SK-N-SH (cell line): ENCODE measurements at regions not wholly inside any gene's neighbourhood (a gene's known extent, or its start where the extent isn't known, plus 50 kb on each side); places are given as distances from the start of the nearest gene placed in this dataset.

ENCODE experiments used
- GATA2 ChIP-seq: sonication (generic); formaldehyde crosslinking; IDR thresholded peaks from 2 replicates; pipeline ENCODE4 v1.5.0; 2020; ENCODE audit warnings: mild to moderate bottlenecking, missing genetic modification reagents
- JUND ChIP-seq: IDR thresholded peaks from 2 replicates; pipeline ENCODE4 v1.4.0; 2012
- YY1 ChIP-seq: IDR thresholded peaks from 2 replicates; pipeline ENCODE4 v1.4.0; 2012; ENCODE audit warnings: low read depth, mild to moderate bottlenecking
- TF ChIP-seq, protein P1 (sequence below): fragments of 200-600 bp; sonication (generic); IDR thresholded peaks from 2 replicates; pipeline ENCODE4 v1.6.1; 2017; ENCODE audit warnings: antibody characterized with exemption, mild to moderate bottlenecking, moderate library complexity

DNA sequence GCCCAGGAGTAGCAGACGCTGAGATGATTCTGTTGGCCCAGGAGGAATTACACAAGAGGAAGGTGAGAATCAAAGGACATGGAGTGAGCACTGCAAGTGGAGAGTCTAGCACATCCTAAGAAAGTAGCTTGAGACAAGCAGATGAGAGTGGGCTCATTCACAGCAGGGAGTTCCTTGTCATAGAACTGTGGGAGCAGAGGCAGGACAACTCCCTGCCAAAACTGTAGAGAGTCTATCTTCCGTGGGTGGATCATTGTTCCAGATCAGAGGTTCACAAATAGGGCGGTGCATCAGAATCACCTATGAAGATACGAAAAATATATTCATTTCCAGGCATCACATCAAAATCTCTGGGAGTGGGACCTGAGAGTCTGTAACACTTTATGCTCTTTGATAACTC lies 288.9 kb upstream of the C16orf82 start:
- TF ChIP-seq, protein P1, sequence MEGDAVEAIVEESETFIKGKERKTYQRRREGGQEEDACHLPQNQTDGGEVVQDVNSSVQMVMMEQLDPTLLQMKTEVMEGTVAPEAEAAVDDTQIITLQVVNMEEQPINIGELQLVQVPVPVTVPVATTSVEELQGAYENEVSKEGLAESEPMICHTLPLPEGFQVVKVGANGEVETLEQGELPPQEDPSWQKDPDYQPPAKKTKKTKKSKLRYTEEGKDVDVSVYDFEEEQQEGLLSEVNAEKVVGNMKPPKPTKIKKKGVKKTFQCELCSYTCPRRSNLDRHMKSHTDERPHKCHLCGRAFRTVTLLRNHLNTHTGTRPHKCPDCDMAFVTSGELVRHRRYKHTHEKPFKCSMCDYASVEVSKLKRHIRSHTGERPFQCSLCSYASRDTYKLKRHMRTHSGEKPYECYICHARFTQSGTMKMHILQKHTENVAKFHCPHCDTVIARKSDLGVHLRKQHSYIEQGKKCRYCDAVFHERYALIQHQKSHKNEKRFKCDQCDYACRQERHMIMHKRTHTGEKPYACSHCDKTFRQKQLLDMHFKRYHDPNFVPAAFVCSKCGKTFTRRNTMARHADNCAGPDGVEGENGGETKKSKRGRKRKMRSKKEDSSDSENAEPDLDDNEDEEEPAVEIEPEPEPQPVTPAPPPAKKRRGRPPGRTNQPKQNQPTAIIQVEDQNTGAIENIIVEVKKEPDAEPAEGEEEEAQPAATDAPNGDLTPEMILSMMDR: no peak
- TF ChIP-seq GATA2: no peak
- TF ChIP-seq JUND: no peak
- TF ChIP-seq YY1: no peak
